NB4 (cell line): ENCODE measurements at regions not wholly inside any gene's neighbourhood (a gene's known extent, or its start where the extent isn't known, plus 50 kb on each side); places are given as distances from the start of the nearest gene placed in this dataset.

Experiments
- DNase-seq: peaks from one replicate; pipeline ENCODE4 v3.0.0; 2010; ENCODE audit warnings: low read depth
- H3K4me3 ChIP-seq: one replicate; pipeline ENCODE4 v1.5.1; 2011; ENCODE audit warnings: mild to moderate bottlenecking, low read depth, low read length, moderate library complexity
- CTCF ChIP-seq: IDR thresholded peaks from one replicate; pipeline ENCODE4 v1.5.1; 2012; ENCODE audit warnings: low read depth, low read length
- MAX ChIP-seq: IDR thresholded peaks from 2 replicates; pipeline ENCODE4 v1.6.1; 2011; ENCODE audit warnings: low read depth, low read length
- MYC ChIP-seq: IDR thresholded peaks from 2 replicates; pipeline ENCODE4 v1.6.1; 2011; ENCODE audit warnings: low read depth, low read length
- POLR2A ChIP-seq: IDR thresholded peaks from 2 replicates; pipeline ENCODE4 v1.6.1; 2011; ENCODE audit warnings: mild to moderate bottlenecking; ENCODE audit not compliant: insufficient read length; ENCODE audit errors: extremely low read depth

GRCh38 chr20:11454966-11455799 is 462.5 kb upstream of the BTBD3 start:
- no peak for DNase-seq
- TF ChIP-seq MAX: no peak
- no peak for TF ChIP-seq CTCF
- TF ChIP-seq MYC: no peak
- TF ChIP-seq POLR2A: no peak
- H3K4me3 ChIP-seq: no peak overlapping the region

GRCh38 chr20:11457488-11457887 is 460.2 kb upstream of the BTBD3 start:
- H3K4me3 ChIP-seq: no peak overlapping the region
- TF ChIP-seq MYC (no peak), MAX (no peak), POLR2A (no peak), CTCF (no peak)
- no peak for DNase-seq

- no peak overlapping the region for H3K4me3 ChIP-seq
- TF ChIP-seq MYC: no peak
- TF ChIP-seq CTCF: no peak
- TF ChIP-seq MAX: no peak
- no peak for TF ChIP-seq POLR2A
- DNase-seq: no peak
Measured at GRCh38 chr20:11459090-11459890, 458.4 kb upstream of the BTBD3 start.

- TF ChIP-seq MYC (no peak), POLR2A (no peak), CTCF (no peak), MAX (no peak)
- H3K4me3 ChIP-seq: no peak overlapping the region
- DNase-seq: no peak
Measured at GRCh38 chr20:11467436-11467835, 450.3 kb upstream of the BTBD3 start.

GRCh38 chr20:11468880-11469279 is 448.8 kb upstream of the BTBD3 start:
- DNase-seq: no peak
- TF ChIP-seq CTCF (no peak), MYC (no peak), POLR2A (no peak), MAX (no peak)
- no peak overlapping the region for H3K4me3 ChIP-seq
